H9 (cell line): ENCODE measurements at regions not wholly inside any gene's neighbourhood (a gene's known extent, or its start where the extent isn't known, plus 50 kb on each side); places are given as distances from the start of the nearest gene placed in this dataset.

Source experiments
- DNase-seq: peaks from one replicate; pipeline ENCODE4 v3.0.0-alpha.2; 2017
- H2AFZ ChIP-seq: one replicate; pipeline ENCODE4 v1.6.1; 2013; ENCODE audit warnings: mild to moderate bottlenecking, low read length, control low read depth, moderate library complexity
- H2AK5ac ChIP-seq: 2 replicates; pipeline ENCODE4 v1.6.1; 2013; ENCODE audit warnings: low read length, control low read depth, mixed read lengths; ENCODE audit not compliant: insufficient read length
- H2BK120ac ChIP-seq: one replicate; pipeline ENCODE4 v1.6.1; 2013; ENCODE audit warnings: low read depth, mild to moderate bottlenecking, low read length, control low read depth, inconsistent platforms; ENCODE audit not compliant: poor library complexity, severe bottlenecking
- H2BK12ac ChIP-seq: 2 replicates; pipeline ENCODE4 v1.6.1; 2013; ENCODE audit warnings: low read length, control low read depth, mixed read lengths, low read depth; ENCODE audit not compliant: insufficient read length
- H2BK15ac ChIP-seq: 2 replicates; pipeline ENCODE4 v1.6.1; 2013; ENCODE audit warnings: low read depth, low read length, control low read depth
- H2BK20ac ChIP-seq: one replicate; pipeline ENCODE4 v1.6.1; 2013; ENCODE audit warnings: low read depth, mild to moderate bottlenecking, low read length, control low read depth, inconsistent platforms; ENCODE audit not compliant: poor library complexity, severe bottlenecking
- H2BK5ac ChIP-seq: 2 replicates; pipeline ENCODE4 v1.6.1; 2013; ENCODE audit warnings: low read length, control low read depth, mixed read lengths; ENCODE audit not compliant: insufficient read length
- H3K14ac ChIP-seq: 2 replicates; pipeline ENCODE4 v1.6.1; 2013; ENCODE audit warnings: low read length, control low read depth; ENCODE audit not compliant: insufficient read depth
- H3K18ac ChIP-seq: 2 replicates; pipeline ENCODE4 v1.6.1; 2013; ENCODE audit warnings: low read depth, mild to moderate bottlenecking, mixed read lengths, low read length, control low read depth; ENCODE audit not compliant: insufficient read length
- H3K23ac ChIP-seq: 2 replicates; pipeline ENCODE4 v1.6.1; 2013; ENCODE audit warnings: low read length, control low read depth, mixed read lengths, low read depth; ENCODE audit not compliant: insufficient read length
- H3K23me2 ChIP-seq: 2 replicates; pipeline ENCODE4 v1.6.1; 2013; ENCODE audit warnings: low read depth, mild to moderate bottlenecking, mixed read lengths, low read length, control low read depth; ENCODE audit not compliant: insufficient read length, poor library complexity, severe bottlenecking
- H3K27ac ChIP-seq: 2 replicates; pipeline ENCODE4 v1.5.1; 2013; ENCODE audit warnings: low read length, control low read depth, mixed read lengths, low read depth; ENCODE audit not compliant: insufficient read length
- H3K27me3 ChIP-seq: 2 replicates; pipeline ENCODE4 v1.6.1; 2013; ENCODE audit warnings: low read length, control low read depth, inconsistent platforms; ENCODE audit not compliant: insufficient read depth
- H3K4ac ChIP-seq: 2 replicates; pipeline ENCODE4 v1.6.1; 2013; ENCODE audit warnings: low read depth, mild to moderate bottlenecking, control low read depth, inconsistent platforms, low read length, moderate library complexity
- H3K4me1 ChIP-seq: 2 replicates; pipeline ENCODE4 v1.6.1; 2013; ENCODE audit warnings: low read length, control low read depth, inconsistent platforms; ENCODE audit not compliant: insufficient read depth
- H3K4me2 ChIP-seq: 2 replicates; pipeline ENCODE4 v1.6.1; 2013; ENCODE audit warnings: low read length, control low read depth, mixed read lengths; ENCODE audit not compliant: insufficient read length, insufficient read depth
- H3K56ac ChIP-seq: 2 replicates; pipeline ENCODE4 v1.6.1; 2013; ENCODE audit warnings: low read depth, mild to moderate bottlenecking, mixed read lengths, low read length, control low read depth; ENCODE audit not compliant: insufficient read length
- H3K79me1 ChIP-seq: 2 replicates; pipeline ENCODE4 v1.6.1; 2013; ENCODE audit warnings: low read depth, mild to moderate bottlenecking, moderate library complexity, low read length, control low read depth, inconsistent platforms; ENCODE audit not compliant: insufficient read depth, poor library complexity, severe bottlenecking
- H3K79me2 ChIP-seq: 2 replicates; pipeline ENCODE4 v1.6.1; 2013; ENCODE audit warnings: low read length, control low read depth, inconsistent platforms; ENCODE audit not compliant: insufficient read depth
- H3K9ac ChIP-seq: 2 replicates; pipeline ENCODE4 v1.6.1; 2013; ENCODE audit warnings: low read length, control low read depth, mixed read lengths; ENCODE audit not compliant: insufficient read length; ENCODE audit errors: extremely low read depth
- H3K9me3 ChIP-seq: one replicate; pipeline ENCODE4 v1.6.1; 2013; ENCODE audit warnings: low read depth, low read length, inconsistent platforms; ENCODE audit not compliant: control insufficient read depth
- H3T11ph ChIP-seq: one replicate; pipeline ENCODE4 v1.6.1; 2013; ENCODE audit warnings: mild to moderate bottlenecking, low read length, control low read depth, inconsistent platforms
- H4K20me1 ChIP-seq: one replicate; pipeline ENCODE4 v1.6.1; 2013; ENCODE audit not compliant: control insufficient read depth, insufficient read length, insufficient read depth
- H4K5ac ChIP-seq: 2 replicates; pipeline ENCODE4 v1.6.1; 2013; ENCODE audit warnings: low read depth, mild to moderate bottlenecking, mixed read lengths, low read length, control low read depth; ENCODE audit not compliant: insufficient read length
- H4K8ac ChIP-seq: replicated peaks from 2 replicates; pipeline ENCODE4 v1.6.1; 2013; ENCODE audit warnings: low read length, control low read depth, mixed read lengths, low read depth; ENCODE audit not compliant: insufficient read length
- H4K91ac ChIP-seq: 2 replicates; pipeline ENCODE4 v1.6.1; 2013; ENCODE audit warnings: low read depth, mild to moderate bottlenecking, moderate library complexity, mixed read lengths, low read length, control low read depth; ENCODE audit not compliant: insufficient read length
- H3K27ac Mint-ChIP-seq, 3 experiments: 2 replicates in 2 of 3; 3 replicates in 1 of 3; pipeline ENCODE4 v1.8.0; 2020 to 2021; ENCODE audit warnings: mixed read lengths in 3 of 3, mild to moderate bottlenecking in 1 of 3, moderate library complexity in 1 of 3
- H3K27me3 Mint-ChIP-seq: 2 replicates; pipeline ENCODE4 v1.8.0; 2021; ENCODE audit warnings: low read depth, mild to moderate bottlenecking, moderate library complexity, mixed read lengths
- H3K36me3 Mint-ChIP-seq, 3 experiments: 2 replicates in 2 of 3; 3 replicates in 1 of 3; pipeline ENCODE4 v1.8.0; 2020 to 2021; ENCODE audit warnings: low read depth in 3 of 3, mixed read lengths in 3 of 3; ENCODE audit not compliant: insufficient read depth in 1 of 3
- H3K4me1 Mint-ChIP-seq, 2 experiments: 2 replicates each; pipeline ENCODE4 v1.8.0; 2020; ENCODE audit warnings: mixed read lengths in 2 of 2
- H3K4me3 Mint-ChIP-seq, 2 experiments: 2 replicates in 1 of 2; 3 replicates in 1 of 2; pipeline ENCODE4 v1.8.0; 2020 to 2021; ENCODE audit warnings: mild to moderate bottlenecking in 2 of 2, mixed read lengths in 2 of 2, moderate library complexity in 1 of 2
- H3K9me3 Mint-ChIP-seq, 2 experiments: 2 replicates in 1 of 2; 3 replicates in 1 of 2; pipeline ENCODE4 v1.8.0; 2020; ENCODE audit warnings: mild to moderate bottlenecking in 2 of 2, mixed read lengths in 2 of 2, moderate library complexity in 1 of 2
- WGBS: extraction: QIAGEN DNeasy Blood & Tissue Kit; methylation state at CpG from one replicate; pipeline ENCODE4 v1.1.7; 2013; ENCODE audit warnings: missing lambda C conversion rate, low lambda C conversion rate, mixed read lengths; ENCODE audit not compliant: insufficient read length; ENCODE audit errors: extremely low coverage; 5-methylcytosine and 5-hydroxymethylcytosine counted together
- TF ChIP-seq, protein P1 (sequence below): fragments of 200-600 bp; sonication (generic); conservative IDR thresholded peaks from 3 replicates; pipeline ENCODE4 v1.8.0; 2021; ENCODE audit warnings: antibody characterized with exemption, mild to moderate bottlenecking

DNA sequence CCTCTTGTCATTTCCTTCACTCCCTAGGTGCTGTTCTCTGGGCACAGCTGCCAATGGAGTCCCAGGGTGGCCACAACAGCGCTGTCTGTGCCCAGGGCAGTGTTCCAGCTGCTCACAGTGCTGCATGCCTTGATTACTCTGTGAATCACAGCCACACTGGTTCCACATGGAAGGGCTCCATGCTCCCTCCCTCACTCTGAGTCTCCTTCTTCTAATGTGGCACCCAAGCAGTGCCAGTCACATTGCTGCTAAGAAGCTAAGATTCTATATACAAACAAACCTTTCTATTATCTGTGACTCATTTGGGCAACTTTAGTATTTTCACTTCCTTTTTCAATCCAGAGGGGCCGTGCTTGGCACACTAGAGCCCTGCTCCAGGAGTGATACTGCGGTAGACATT is 248.7 kb downstream of the TDRD3 start:
- no peak overlapping the region for H4K5ac ChIP-seq
- Mint-ChIP-seq H3K4me1 (peaks cover 29 to 36% of the 10 kb centered on the region in 2 experiments), H3K9me3 (peaks cover 4 to 9% of the 10 kb centered on the region in 2 experiments; a peak in 4 of 5 replicates), H3K36me3 (peaks cover 0 to 4% (median 0%) of the 10 kb centered on the region in 3 experiments; a peak in 3 of 7 replicates), H3K4me3 (no peak overlapping the region), H3K27ac (0 out of 7 replicates have a peak overlapping the region, but pooled peaks of 1 of the 3 experiments have one; percentile 8), H3K27me3 (no peaks in the 10 kb centered on the region; the same call in 1 of the 2 replicates)
- H3K79me1 ChIP-seq: no peaks in the 10 kb centered on the region
- H4K20me1 ChIP-seq: no peaks in the 10 kb centered on the region
- H3K27me3 ChIP-seq: no peaks in the 10 kb centered on the region
- DNase-seq: no peak
- H3T11ph ChIP-seq: no peak overlapping the region
- WGBS: no CpG with 5 or more reads among the region's 3 CpGs
- H2BK15ac ChIP-seq: no peak overlapping the region
- H2BK5ac ChIP-seq: no peak overlapping the region
- H2BK120ac ChIP-seq: no peak overlapping the region
- H3K9ac ChIP-seq: no peak overlapping the region
- no peak overlapping the region for H2AFZ ChIP-seq
- H3K4me1 ChIP-seq: peaks cover 9% of the 10 kb centered on the region; the same call in 1 of the 2 replicates
- no peak overlapping the region for H4K91ac ChIP-seq
- H3K4ac ChIP-seq: no peak overlapping the region
- H3K14ac ChIP-seq: 0 out of 2 replicates have a peak overlapping the region, but pooled peaks have one; percentile 77
- no peak overlapping the region for H3K4me2 ChIP-seq
- no peak overlapping the region for H2AK5ac ChIP-seq
- H3K56ac ChIP-seq: no peak overlapping the region
- no peaks in the 10 kb centered on the region for H3K9me3 ChIP-seq
- no peak overlapping the region for H2BK12ac ChIP-seq
- TF ChIP-seq, protein P1, sequence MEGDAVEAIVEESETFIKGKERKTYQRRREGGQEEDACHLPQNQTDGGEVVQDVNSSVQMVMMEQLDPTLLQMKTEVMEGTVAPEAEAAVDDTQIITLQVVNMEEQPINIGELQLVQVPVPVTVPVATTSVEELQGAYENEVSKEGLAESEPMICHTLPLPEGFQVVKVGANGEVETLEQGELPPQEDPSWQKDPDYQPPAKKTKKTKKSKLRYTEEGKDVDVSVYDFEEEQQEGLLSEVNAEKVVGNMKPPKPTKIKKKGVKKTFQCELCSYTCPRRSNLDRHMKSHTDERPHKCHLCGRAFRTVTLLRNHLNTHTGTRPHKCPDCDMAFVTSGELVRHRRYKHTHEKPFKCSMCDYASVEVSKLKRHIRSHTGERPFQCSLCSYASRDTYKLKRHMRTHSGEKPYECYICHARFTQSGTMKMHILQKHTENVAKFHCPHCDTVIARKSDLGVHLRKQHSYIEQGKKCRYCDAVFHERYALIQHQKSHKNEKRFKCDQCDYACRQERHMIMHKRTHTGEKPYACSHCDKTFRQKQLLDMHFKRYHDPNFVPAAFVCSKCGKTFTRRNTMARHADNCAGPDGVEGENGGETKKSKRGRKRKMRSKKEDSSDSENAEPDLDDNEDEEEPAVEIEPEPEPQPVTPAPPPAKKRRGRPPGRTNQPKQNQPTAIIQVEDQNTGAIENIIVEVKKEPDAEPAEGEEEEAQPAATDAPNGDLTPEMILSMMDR: no peak
- no peak overlapping the region for H3K18ac ChIP-seq
- no peaks in the 10 kb centered on the region for H3K79me2 ChIP-seq
- no peak overlapping the region for H2BK20ac ChIP-seq
- no peak overlapping the region for H3K23ac ChIP-seq
- H3K23me2 ChIP-seq: no peaks in the 10 kb centered on the region
- no peak overlapping the region for H4K8ac ChIP-seq
- H3K27ac ChIP-seq: no peak overlapping the region
